ENCODE measurements at regions not wholly inside any gene's neighbourhood (a gene's known extent, or its start where the extent isn't known, plus 50 kb on each side); places are given as distances from the start of the nearest gene placed in this dataset.
A peak's percentile ranks its signal among the peaks of the same experiment; 100 is the strongest.

DNA sequence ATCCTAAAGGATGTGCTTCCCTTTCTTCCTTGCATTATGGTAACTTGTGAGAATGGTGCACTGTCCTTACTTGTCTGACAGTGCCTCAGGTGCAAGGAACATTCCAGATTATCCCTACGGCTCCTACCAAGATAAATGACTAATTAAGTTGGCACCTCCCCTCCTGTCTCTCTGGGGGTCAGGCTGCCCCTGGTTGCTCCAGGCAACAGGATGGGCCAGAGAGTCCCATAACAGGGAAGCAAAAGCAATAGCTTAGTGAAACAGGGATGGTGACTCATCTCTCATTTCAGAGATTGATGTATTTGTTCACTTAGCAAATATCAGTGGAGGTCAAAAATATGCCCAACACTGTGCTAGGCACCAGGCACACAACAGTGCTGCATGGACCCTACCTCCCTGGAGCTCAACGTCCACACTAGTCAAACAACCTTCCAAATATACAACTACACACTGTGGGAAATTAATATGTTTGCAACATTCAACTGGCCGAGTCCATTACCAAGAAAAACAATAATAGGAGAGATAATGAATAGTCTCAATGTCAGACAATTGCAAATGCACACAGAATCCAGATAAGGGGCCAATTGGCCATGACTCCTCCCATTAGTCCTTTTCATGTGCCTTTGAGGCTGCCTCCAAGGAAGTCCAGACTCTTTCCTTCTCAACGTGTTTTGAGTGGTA lies 249.0 kb downstream of the TLE3 start:
- DNase-seq: peak; percentile 54

DNA sequence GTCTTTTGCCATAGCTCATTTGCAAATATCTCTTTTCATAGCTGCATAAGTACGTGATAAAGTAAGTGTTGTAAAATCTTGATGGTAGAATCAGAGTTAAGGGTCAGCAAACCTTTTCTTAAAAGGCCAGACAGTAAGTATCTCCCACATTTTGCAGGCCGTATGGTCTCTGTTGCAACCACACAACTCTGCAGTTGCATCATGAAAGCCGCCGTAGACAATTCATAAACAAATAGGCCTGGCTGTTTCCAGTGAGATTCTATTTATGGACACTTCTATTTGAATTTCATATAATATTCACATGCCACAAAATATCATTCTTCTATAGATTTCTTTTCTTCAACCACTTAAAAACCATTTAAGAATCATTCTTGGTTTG lies 248.5 kb downstream of the TLE3 start:
- DNase-seq: no peak

DNA sequence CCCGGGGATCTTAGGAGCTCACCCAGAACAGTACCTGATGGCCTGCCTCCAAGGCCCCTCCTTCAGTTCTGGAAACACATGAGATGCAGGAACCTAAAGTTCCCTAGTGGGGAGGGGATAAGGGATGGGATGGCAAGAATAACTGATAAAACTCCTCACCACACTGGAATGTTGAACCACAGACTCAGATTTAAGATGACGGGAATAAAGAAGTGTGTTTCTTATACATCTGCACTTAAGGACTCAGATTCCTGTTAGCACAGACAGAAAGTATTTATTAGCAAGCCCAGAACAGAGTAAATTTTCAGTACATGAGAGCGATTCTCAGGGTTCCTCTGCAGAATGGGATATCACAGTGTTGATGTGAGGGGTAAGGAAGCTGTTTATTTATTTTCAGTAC lies 245.2 kb downstream of the TLE3 start:
- DNase-seq: peak; percentile 95

DNA sequence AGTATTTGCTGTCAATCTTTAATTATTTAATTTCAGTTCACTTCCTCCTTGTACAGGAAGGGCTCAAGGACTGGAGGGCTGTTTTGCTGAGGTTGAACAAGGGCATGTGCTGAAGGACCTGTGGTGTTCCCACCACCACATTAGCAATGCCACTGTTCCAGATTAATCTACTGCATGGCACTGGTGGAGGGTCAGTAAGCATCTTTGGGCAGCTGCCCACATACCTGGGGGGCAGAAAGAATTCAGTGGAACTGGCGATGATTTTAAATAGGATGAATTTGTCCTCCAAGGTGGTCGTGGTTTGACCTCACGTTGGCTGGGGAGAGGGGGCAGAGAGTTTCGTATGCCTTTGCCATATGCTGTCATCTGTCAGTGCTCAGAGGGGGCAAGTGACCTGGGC lies 244.8 kb downstream of the TLE3 start:
- no peak for DNase-seq

DNA sequence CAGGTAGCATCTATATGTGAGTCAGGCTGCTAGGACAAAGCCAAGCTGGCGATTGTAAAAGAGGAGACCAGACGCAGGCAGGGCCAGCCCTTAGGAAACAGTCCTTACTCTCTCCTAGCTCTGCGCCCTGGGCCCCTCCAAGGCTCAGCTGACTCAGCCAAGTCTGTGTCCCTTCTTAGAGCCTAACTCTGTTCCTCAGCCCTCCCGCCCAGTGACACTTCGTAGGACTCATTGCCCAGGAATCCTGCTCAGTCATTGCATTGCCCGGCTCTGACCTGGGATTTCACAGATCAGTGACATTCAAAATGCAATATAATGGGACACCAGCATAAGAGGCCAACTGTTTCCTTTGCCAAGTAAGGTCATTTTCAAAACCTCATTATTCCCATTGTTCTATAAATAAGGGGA lies 244.2 kb downstream of the TLE3 start:
- peak; percentile 100 for DNase-seq

DNA sequence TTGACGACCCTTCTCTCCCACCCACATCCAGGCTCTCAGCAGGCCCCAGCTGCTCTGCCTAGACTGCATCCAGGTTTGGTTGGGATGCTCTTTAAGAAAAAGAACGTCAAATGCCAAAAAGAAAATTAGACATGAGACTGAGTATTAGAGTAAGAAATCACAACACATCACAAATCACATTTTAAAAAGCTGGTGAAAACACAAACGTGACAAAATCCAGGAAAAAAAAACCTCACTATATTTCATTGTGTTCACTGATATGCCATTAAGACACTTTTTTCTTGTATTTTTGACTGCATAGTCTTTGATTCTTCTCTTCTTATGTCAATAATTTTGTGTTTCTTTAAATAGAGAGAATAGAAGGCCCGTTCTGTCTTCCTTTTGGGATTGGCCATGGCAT lies 243.7 kb downstream of the TLE3 start:
- no peak for DNase-seq

DNA sequence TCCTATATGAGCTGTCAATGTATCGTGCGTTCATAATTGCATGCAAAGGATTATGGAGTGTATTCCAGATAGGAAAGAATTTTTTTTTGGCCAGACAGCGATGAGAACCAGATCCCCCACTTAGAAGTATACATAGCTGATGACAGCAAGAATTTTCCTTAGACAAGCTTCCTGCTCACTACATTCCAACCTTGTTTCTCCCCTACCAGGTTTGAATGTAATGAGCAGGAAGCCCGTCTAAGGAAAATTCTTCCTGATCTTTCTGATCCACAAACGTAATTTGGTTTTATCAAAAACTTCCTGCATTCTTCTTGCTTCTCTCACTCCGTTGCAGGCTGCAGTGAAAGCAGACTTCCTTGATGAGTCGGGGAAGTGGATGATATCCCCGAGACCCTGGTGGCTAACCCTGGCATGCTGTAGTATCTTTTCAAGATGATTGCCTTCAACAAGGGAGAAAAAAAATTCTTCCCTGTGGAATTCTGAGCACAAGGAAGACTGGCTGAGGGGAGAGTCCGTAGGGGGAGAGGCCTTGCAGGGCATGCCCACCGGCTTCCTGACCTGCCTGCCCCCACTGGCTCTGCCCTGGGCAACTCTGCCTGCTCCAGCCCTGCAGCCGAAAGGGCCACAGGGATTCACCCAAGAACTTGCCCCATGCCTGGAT lies 243.1 kb downstream of the TLE3 start:
- DNase-seq: peak; percentile 99

DNA sequence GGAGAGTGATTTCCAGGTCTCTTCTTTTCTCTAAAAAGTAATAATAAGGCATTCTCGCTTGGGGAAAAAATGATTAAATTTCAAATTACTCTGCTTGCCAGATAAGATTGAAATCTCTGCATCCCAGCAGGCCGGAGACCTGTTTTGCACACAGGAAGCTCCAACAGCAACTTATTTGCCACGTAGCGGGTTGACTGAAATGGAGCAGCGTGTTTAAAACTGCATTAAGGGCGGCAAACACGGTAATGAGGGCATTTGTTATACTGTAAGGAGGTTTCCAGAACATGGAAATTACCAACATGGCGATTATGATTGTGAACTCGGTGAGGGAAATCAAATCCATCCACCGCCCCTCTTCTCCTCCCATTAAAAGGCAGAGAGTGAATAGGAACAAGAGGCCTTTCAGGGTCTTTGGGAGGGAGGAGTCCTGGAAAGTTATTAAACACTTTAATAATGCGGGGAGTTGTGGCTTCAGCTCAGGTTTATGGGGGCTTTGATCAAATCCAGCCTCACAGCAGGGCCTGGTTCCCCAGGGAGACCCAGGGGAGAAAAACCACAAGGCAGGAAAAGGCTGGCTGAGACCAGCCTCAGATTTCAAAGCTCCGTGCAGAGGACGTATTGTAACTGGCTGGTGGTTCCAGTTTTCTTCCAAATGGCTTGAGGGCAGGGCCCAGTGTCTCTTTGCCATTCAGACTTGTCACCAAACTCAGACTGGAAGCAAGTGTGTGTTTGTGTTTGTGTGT lies 242.3 kb downstream of the TLE3 start:
- peak; percentile 86 for DNase-seq

DNA sequence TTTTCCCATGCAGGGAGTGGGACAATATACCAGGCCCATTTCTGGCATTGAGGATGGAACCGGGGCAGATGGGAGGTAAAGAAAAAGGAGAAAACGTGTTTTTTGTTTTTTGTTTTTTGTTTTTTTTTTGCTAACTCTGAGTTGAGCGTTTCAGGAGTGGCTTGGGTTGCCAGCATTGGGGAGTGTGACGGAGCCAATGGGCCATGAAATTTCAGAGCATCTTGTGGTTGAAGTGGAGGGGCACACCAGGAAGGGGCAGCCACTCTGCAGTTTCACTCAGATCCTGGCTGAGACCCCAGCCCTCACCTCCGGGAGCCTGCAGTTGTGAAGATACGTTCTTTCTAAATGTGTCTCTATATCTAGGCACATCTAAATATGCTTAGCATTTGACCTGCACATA lies 240.5 kb downstream of the TLE3 start:
- DNase-seq: no peak

DNA sequence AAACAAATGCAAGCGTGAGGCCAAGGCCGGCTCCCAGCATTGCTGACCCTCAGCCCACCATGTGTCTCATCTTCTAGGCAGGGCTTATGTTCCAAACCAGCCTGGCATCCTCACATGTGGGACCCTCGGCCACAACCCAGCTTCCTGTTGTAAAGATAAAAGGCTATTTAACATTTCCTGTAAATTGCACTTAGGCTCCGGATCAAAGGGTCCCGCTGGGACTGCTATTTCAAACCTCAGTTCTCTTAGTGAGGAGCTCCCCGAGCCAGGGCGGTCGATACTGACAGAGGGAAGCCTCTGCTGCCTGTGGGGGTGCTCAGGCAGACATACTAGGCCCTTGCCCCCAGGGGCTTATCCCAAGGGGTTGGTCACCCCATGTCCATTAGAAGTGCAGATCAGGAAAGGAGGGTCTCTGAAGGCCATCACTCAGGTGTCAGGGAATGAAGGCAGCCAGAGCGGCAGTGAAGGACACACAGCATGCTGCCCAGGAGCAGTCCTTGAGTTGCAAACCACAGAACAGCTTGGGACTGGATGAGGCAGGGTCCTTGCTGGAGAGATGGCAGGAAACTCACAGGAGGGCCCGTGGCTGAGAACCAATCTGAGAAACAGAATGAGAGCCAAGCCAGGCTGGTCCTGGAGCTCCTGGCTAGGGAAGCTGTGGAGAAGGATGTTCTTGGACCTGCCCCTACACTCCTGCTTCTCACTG lies 239.9 kb downstream of the TLE3 start:
- no peak for DNase-seq

DNA sequence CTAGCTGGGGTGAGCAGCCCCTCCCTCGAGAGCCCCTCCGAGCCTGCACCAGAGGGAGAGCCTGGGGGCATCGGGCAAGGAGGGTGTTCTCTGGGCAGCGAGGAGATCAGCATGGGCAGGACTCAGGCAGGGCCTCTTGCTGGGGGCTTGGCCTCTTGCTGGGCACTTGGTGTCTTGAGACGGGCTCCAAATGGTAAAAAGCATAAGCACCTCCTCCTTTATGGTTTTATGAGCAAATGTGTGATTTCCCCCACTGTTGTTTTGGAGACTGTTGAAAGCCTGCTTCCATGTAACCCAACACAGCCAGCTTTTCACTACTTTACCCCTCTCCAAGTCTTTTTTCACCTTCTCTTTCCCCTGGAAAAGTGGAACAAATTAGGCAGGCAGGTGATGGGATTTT lies 239.3 kb downstream of the TLE3 start:
- no peak for DNase-seq

DNA sequence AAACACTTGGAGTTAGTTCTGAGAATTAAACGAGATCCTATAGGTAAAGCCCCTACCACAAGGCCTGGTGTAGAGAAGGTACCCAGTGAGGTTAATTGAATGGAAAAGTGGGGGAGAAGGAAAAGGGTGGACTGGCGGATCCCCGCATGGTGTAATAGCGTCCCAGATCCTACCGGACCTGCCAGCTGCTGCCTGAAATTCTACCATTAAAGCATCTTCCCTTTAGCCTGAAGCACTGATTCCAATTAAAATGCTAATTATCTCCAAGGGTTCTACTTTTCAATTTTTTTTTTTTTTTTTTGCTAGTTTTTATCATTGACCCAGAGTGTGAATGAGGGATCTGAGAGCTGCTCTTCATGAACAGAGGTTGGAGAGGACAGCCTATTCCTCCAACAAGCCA lies 237.9 kb downstream of the TLE3 start:
- no peak for DNase-seq

DNA sequence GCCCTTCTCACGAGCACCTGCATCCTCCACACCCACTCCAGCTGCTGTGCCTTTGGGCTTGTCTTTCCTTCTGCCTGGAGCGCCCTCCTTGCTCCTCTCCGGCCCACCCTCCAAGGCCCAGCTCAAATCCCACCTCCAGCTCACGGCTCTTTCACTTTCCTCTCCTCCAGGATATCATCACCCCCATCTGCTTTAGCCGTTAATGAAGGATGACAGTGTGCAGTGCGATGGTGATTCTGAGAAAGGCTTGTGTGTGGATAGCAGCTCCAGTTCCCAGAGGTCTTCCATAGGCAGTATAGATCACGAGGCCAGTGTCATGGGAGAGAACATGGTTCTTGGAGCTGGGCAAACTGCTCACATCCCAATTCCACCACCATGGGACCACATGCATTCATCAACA lies 237.4 kb downstream of the TLE3 start:
- no peak for DNase-seq

DNA sequence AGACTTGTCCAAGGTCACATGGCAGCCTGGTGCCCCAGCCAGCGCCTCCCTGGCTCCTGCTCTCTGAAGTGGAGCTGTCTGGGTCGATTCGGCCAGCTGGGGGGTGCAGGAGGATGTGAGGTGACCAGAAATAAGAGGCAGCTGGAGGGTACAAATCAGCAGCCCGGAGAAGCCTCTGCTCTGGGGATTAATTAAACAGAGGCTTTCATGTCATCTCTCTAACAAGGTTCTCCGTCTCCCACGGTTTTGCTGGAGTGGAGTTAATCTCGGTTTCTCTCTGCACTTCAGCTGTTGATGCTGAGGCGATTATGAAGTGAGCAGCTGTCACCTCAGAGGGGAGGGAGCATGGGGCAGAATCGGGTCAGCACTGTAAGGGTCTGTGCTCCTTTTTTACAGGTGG lies 236.8 kb downstream of the TLE3 start:
- no peak for DNase-seq

DNA sequence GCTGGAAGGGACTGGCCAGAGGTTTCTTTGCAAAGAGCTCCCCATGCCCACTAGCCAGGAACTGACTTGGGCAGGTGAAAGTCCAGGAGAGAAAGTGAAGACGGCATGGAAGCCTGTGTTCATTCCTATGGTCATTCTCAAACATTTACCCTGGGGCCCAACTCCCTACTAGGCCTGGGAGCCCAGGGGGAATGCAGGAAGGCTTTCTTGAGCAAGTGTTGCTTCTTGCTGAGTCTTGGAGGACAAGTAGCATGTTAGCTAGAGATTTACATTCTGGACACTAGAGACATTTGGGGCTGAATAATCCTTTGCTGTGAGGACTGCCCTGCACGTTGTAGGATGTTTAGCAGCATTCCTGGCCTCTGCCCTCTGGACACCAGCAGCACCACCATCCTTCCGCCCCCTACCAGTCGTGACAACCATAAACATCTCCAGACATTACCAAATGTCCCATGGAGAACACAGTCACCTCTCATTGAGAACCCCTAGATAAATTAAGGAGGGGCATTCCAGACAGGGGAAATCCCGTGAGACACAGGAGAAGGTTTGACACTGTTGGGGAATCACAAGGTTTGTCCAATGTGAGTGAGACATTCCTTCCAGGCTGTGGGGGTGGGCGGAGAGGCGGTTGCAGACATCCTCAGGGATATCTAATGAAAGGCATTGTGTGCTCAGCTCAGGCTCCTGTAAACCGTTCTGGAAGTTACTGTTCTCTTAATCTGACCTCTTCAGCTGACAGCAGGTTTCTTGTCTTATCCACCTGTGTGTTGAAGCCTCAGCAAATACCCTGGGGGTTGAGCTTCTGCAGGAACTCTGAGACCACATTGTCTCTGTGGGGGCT lies 236.2 kb downstream of the TLE3 start:
- peak; percentile 48 for DNase-seq

DNA sequence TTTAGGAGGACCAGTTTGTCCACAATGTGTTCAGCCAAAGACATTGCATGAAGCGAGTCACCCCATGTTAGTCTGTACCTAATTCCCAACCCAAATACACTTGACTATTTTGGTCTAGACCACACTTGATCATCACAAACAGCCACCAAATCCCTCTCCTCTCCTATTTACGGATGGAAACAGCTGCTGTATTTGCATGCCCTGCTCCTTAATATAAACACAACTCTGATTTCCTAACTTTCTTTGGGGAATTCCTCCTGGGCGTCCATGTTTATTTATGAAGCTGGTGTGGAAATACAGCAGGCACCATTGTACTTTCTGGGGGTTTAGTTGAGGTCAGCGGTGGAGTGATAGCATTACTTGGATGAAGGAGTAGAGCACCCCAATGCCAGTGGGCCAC lies 235.2 kb downstream of the TLE3 start:
- DNase-seq: peak; percentile 33

DNA sequence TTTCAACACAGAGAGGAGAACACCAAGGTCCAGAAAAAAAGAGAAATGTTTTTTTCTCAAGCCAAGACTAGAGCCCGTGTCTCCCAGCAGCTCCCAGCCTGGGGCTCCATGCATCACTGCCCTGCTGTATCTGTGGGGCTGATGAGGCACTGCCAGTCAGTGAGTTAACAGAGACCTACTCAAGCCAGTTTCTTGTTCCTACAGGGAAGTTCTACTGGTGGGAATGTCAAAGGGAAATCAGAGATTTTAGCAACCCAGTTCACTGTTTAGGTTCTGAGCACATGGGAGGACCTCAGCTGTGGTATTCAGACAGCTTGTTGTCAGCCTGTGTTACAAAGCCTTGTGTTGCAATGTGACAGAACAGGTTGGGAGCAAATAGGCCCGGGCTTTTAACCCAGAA lies 234.3 kb downstream of the TLE3 start:
- DNase-seq: no peak

DNA sequence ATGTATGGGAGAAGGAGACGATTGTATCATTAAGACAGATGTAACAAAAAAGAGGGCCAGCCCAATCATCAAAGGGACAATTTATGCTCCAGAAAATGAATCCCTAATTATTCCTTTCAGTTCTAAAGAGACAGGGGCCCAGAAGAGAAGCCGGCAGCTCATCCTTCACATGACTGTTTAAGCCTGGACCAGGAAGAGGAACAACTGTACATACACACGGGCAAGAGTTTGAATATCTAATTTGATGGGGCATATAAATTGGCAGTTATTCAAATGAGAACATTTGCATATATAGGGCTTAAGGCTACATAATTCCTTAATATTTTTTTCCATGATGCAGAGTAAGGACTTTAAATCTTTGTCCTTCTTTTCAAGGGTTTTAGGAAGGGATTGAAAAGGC lies 232.3 kb downstream of the TLE3 start:
- DNase-seq: no peak

DNA sequence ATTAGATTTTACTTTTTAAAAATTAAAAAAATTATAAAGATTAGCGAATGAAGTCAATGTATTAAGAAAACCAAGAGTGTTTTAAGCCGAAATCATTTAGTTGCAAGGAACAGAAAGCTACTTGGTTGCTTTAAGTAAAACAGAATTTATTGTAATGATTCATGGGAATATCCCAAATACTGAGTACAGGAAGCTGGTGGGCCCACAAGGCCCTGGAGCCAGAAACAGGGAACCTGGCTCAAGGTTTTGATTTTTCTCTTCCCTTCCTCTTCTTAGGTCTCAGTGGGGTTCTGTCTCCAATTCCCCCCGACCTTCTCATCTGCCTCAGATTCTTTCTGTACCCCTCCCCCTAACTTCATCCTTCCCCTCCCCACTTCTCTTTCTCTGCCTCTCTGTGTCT lies 229.0 kb downstream of the TLE3 start:
- DNase-seq: no peak

DNA sequence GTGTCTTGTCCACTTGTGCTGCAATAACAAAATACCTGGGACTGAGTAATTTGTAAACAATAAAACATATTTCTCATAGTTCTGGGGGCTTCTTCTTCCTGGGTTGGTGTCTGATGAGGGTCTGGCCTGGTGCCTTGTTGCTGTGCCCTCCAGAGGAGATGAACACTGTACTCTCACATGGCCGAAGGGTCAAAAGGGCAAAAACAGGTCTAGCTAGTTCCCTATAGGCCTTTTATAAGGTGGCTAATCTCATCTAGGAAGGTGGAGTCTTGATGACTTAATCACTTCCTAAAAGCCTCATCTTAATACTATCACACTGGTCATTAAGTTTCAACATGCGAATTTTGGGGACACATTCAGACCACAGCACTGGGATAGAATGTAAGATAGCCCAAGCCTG lies 228.4 kb downstream of the TLE3 start:
- no peak for DNase-seq

DNA sequence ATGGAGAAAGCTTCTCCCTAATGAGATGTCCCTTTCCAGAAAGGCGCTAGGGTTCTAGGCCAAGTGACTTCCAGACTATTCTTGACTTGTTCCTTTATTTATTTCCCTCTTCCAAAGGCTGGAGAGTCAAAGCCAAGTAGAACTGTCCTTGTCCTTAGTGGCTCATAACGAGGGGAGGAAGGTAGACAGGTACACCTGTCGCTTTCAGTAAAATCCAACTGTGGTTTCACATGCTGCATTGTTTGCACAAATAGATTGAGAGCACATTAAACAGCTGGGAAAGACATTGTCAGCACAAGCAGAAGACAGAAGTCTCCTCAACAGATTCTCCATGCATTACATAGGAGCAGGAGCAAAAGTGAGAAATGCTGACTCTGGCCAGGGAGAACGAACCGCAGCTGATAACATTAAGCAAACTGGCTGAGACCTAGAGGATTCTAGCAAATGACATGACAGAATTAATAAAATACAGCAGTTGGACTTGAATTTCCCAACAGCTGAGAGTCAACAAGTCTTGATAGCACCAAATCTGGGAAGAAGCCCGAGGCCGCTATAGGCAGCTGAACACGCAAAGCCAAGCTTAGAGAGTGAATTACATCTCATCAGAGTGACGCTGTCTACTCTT lies 227.7 kb downstream of the TLE3 start:
- DNase-seq: no peak
